NCI-H2196 treated with DMSO at 0.1 percent for 48 hours (cell line): ENCODE measurements at regions not wholly inside any gene's neighbourhood (a gene's known extent, or its start where the extent isn't known, plus 50 kb on each side); places are given as distances from the start of the nearest gene placed in this dataset.

Experiments
- DNase-seq: peaks from one replicate; lab custom pipeline; 2025; ENCODE audit not compliant: unreplicated experiment; lab: John Stamatoyannopoulos, UW

DNA sequence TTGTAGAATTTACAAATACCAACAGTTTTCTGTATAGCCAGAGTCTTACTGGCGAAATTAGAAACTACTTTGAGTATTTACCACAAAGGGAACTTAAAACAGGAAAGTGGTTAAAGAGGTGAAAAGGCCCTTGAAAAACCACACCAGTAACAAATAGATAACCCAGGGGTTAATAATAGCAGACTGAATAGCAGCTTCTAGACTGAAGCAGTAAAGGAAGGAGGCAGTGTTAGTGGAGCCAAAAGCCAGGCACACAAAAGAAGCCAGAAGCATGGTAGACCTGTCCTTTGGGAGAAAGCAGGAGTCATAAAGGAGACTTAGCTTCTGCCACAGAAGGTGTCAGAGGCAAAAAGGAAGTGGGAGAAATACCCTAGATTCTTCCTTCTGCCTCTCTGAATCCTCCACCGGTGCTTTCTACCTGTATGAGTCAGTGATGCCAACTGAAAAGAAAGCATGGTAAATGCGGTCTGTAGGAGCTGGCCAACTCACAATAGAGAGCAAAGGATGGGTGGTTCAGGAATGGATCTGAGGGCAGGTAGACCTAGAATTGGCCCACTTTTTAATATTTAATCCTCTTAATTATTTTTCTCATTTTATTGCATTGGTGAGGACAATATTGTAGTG, 97.3 kb downstream of the ARL6IP6 start:
- no peak for DNase-seq

DNA sequence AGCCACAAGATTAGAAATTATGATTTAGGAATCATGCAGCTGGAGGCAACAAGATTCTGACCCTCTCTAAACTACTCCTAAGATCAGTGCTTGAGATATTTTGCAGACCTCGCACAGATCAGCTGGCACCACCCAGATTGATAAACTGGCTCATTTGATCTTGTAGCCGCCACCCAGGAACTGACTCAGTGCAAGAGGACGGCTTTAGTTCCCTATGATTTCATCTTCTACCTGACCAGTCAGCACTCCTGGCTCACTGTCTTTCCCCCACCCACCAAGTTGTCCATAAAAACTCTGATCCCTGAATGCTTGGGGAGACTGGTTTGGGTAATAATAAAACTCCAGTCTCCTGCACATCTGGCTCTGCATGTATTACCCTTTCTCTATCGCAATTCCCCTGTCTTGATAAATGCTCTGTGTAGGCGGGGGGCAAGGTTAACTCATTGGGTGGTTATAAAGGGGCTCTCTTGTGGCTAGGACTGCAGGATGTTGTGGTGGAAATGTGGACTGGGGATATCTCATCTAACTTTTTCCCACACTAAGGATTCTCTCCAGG, 96.1 kb downstream of the ARL6IP6 start:
- no peak for DNase-seq

DNA sequence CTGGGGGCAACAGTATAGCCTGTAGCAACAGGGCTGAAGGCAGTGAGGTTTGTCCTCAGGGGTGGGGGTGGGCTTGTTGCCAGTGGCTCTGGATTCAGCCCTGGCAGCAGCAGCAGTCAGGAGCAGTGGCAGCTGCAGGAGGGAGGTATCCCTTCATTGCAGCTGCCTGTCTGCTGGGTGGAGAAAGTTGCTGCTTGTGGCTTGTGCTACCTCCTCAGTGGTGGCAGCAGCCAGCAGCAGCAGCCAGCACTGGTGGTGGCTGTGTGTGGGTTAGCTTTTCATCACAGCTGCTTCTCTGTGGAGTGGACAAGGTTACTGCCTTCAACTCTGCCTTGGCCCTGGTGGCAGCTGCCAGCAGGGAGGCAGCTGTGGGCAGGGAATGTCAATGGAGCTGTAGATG, 94.9 kb downstream of the ARL6IP6 start:
- DNase-seq, result no peak
